ENCODE measurements at regions not wholly inside any gene's neighbourhood (a gene's known extent, or its start where the extent isn't known, plus 50 kb on each side); places are given as distances from the start of the nearest gene placed in this dataset.

DNA sequence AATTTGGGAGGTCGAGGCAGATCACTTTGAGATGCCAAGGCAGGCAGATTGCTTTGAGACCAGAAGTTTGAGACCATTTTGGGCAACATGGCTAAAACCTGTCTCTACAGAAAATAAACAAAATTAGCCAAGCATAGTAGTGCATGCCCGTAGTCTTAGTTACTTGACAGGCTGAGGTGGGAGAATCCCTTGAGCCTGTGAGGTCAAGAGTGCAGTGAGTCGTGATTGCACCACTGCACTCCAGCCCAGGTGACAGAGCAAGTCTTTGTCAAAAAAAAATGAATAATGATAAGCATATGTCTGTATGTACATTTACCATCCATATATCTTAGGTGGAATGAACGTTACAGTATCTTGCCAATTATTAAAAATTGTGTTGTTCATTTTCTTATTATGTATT lies 2447.7 kb downstream of the PCDH9 start:
- Histone ChIP-seq H3K4me1 (ENCODE audit: insufficient read depth) (no peaks in the 10 kb centered on the region), H3K9me3 (no peaks in the 10 kb centered on the region), H3K27ac (no peak overlapping the region), H3K36me3 (no peaks in the 10 kb centered on the region), H3K4me3 (no peak overlapping the region), H3K27me3 (no peaks in the 10 kb centered on the region)
- 74 to 77% (median 74%) methylated on average over 4 of the region's 4 CpGs for WGBS, 3 donors
- TF ChIP-seq EP300 (IDR thresholded peaks at IDR 0.05) (no peak), CTCF (IDR thresholded peaks at IDR 0.05) (no peak), POLR2A (IDR thresholded peaks at IDR 0.05) (no peak)
- intact Hi-C loops (cut with DNase I): no loop called here
- no peak for DNase-seq

DNA sequence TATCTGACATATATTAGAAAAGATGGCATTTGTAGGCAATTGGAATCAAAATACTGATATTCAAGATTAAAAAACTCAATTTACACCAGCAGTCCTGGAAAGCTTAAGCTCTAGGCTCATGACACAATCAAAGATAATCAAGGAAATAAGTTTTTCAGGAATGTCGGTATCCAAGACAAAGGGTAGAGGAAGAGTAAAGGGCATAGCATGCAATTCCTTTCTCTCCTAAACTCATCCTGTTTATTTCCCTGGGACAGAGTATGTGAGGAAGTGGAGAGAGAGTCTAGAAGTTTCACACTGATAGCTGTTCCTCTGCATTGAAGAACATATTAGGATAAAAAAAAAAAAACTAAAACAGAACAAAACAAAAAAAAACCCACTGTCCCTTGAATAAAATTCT lies 2452.1 kb downstream of the PCDH9 start:
- intact Hi-C loops (cut with DNase I): no loop called here
- no peaks in the 10 kb centered on the region for H3K9me3 ChIP-seq
- no peak overlapping the region for H3K4me3 ChIP-seq
- WGBS, 3 donors: 78 to 91% (median 81%) methylated on average over 1 of the region's 1 CpG
- no peaks in the 10 kb centered on the region for H3K36me3 ChIP-seq
- TF ChIP-seq CTCF (IDR thresholded peaks at IDR 0.05) (no peak), EP300 (IDR thresholded peaks at IDR 0.05) (no peak), POLR2A (IDR thresholded peaks at IDR 0.05) (no peak)
- H3K4me1 ChIP-seq (ENCODE audit: insufficient read depth): no peaks in the 10 kb centered on the region
- no peak for DNase-seq
- no peak overlapping the region for H3K27ac ChIP-seq
- H3K27me3 ChIP-seq: no peaks in the 10 kb centered on the region

DNA sequence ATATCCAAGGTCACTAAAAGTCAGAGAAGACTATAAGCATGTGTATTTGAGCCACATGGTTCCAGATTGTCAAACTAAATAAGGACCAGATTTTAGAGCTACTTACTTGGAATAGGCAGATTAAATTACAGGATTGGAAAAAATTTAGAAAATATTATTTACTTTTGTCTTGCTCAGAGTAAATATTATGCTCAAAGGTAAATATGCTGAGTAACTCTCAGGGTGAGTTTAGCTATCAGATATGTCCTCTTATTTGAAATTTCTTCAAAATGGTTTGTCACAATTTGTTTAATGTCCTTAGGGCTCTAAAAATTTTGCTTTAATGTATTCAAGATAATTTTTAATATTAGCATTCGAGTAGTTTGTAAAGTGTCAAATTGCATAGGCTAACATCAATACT lies 2455.2 kb downstream of the PCDH9 start:
- Histone ChIP-seq H3K27me3 (no peaks in the 10 kb centered on the region), H3K9me3 (no peaks in the 10 kb centered on the region), H3K27ac (no peak overlapping the region), H3K4me3 (no peak overlapping the region), H3K36me3 (no peaks in the 10 kb centered on the region), H3K4me1 (ENCODE audit: insufficient read depth) (no peaks in the 10 kb centered on the region)
- DNase-seq: no peak
- WGBS, 3 donors: 81 to 89% (median 81%) methylated on average over 1 of the region's 1 CpG
- TF ChIP-seq POLR2A (IDR thresholded peaks at IDR 0.05): no peak
- intact Hi-C loops (cut with DNase I): no loop called here

DNA sequence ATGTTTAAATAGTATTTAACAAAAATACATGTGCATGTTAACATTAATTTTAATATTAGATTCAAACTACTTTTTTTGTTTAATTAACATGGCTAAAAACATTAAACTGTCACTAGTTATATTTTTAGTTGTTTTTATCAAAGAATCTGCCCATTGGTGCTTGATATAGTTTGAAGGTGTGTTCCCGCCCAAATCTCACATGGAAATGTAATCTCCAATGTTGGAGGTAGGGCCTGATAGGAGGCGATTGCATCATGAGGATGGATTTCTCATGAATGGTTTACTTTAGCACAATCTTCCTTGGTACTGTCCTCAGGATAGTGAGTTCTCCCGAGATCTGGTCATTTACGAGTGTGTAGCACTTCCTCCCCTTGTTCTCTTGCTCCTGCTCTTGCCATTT lies 2459.4 kb downstream of the PCDH9 start:
- 86 to 90% (median 88%) methylated on average over 4 of the region's 4 CpGs for WGBS, 3 donors
- no peaks in the 10 kb centered on the region for H3K9me3 ChIP-seq
- no peak for DNase-seq

DNA sequence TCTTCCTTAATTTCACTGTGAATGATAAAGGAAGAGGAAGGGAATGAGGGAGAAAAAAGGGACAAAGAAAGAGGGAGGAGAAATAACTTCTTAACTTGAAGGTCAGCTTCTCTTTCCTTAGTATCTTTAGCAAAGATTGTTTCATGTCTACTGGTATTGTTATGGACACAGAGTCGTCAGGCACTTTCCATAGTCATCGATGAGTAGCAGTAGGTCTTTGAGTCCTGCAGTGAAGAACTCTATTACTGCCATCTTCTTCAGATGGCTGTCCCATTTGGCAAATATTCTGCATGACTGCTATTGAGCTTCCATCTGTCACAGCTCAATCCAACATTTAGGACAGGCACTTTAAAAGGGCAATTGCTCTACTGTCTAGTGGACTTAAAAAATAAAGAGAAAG lies 2463.1 kb downstream of the PCDH9 start:
- no peaks in the 10 kb centered on the region for H3K27me3 ChIP-seq
- no peaks in the 10 kb centered on the region for H3K36me3 ChIP-seq
- no peak for TF ChIP-seq POLR2A (IDR thresholded peaks at IDR 0.05)
- TF ChIP-seq CTCF (IDR thresholded peaks at IDR 0.05): no peak
- no peak for TF ChIP-seq EP300 (IDR thresholded peaks at IDR 0.05)
- no peaks in the 10 kb centered on the region for H3K4me1 ChIP-seq (ENCODE audit: insufficient read depth)
- H3K9me3 ChIP-seq: no peaks in the 10 kb centered on the region
- intact Hi-C loops (cut with DNase I): no loop called here
- no peak overlapping the region for H3K27ac ChIP-seq
- WGBS, 3 donors: 59 to 73% (median 65%) methylated on average over 2 of the region's 2 CpGs
- no peak for DNase-seq
- no peak overlapping the region for H3K4me3 ChIP-seq

More for the DNA sequence above, 2459.4 kb downstream of the PCDH9 start:
- H3K4me1 ChIP-seq (ENCODE audit: insufficient read depth): no peaks in the 10 kb centered on the region
- H3K36me3 ChIP-seq: no peaks in the 10 kb centered on the region
- H3K4me3 ChIP-seq: no peak overlapping the region
- no peaks in the 10 kb centered on the region for H3K27me3 ChIP-seq
- intact Hi-C loops (cut with DNase I): no loop called here
- TF ChIP-seq POLR2A (IDR thresholded peaks at IDR 0.05) (no peak), CTCF (IDR thresholded peaks at IDR 0.05) (no peak), EP300 (IDR thresholded peaks at IDR 0.05) (no peak)
- no peak overlapping the region for H3K27ac ChIP-seq

Measured in ovary (tissue), 7 donors.